Hematopoietic multipotent progenitor cell treated with erythropoietin and hydrocortisone succinate and interleukin-3 and kit ligand, for 15 days (in vitro differentiated cells): ENCODE measurements at regions not wholly inside any gene's neighbourhood (a gene's known extent, or its start where the extent isn't known, plus 50 kb on each side); places are given as distances from the start of the nearest gene placed in this dataset.

Experiments used
- DNase-seq: peaks from one replicate; pipeline ENCODE4 v3.0.0-alpha.2; 2015; ENCODE audit warnings: low spot score

DNA sequence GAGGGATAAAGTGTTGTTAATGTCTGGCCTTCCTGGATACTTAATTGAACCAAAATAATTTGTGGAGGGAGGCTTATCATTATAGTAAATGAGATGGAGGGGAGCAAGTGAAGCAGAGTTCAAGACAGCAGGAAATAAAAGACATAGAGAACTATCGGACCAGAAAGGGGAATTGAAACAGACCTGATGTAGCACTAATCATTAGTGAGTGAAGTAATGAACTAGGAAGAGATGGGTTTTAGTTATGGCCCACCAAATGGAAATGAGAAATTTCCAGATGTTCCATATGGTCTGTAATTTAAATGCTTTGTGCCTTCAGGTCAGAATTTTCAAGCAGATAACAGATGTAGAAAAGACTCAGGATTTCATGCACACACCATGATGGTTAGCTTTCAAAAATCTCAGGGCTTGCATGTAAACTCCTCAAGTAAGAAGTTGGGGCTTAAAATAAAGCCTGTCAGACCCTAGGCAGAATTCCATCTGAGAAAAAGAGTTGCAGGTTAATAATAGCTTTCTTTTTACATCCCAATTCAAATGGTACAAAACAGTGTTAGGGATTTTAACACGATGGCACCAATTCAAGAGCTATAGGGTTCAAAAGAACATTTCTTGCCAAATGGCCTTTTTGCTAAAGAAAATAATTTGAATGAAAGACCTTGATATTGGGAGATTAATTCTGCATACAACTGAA lies 355.8 kb downstream of the FSCB start:
- no peak for DNase-seq

- no peak for DNase-seq
Observed at GRCh38 chr14:44149597-44149996, 357.5 kb downstream of the FSCB start.

- DNase-seq, result no peak
Observed at GRCh38 chr14:44142006-44142405, 365.1 kb downstream of the FSCB start.

GRCh38 chr14:44135972-44136371 lies 371.1 kb downstream of the FSCB start:
- no peak for DNase-seq

DNA sequence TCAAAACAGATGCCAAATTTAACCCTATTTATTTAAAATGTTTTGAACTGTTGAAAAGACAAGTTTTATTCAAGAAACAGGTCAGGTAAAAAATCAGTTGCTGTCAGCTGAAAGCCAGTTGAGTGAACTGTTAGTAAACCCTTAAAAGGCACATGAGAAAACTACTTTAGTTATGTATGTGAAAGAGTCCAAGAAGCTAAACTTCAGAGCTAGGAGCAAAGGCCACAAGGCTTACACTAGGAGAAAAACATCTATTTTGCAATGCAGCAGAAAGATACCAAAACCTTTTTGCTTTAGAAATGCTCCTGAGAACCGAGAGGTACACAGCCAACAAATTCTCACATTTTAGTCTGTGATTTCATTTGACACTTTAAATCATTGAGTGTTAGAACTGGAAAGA lies 375.2 kb downstream of the FSCB start:
- no peak for DNase-seq

DNA sequence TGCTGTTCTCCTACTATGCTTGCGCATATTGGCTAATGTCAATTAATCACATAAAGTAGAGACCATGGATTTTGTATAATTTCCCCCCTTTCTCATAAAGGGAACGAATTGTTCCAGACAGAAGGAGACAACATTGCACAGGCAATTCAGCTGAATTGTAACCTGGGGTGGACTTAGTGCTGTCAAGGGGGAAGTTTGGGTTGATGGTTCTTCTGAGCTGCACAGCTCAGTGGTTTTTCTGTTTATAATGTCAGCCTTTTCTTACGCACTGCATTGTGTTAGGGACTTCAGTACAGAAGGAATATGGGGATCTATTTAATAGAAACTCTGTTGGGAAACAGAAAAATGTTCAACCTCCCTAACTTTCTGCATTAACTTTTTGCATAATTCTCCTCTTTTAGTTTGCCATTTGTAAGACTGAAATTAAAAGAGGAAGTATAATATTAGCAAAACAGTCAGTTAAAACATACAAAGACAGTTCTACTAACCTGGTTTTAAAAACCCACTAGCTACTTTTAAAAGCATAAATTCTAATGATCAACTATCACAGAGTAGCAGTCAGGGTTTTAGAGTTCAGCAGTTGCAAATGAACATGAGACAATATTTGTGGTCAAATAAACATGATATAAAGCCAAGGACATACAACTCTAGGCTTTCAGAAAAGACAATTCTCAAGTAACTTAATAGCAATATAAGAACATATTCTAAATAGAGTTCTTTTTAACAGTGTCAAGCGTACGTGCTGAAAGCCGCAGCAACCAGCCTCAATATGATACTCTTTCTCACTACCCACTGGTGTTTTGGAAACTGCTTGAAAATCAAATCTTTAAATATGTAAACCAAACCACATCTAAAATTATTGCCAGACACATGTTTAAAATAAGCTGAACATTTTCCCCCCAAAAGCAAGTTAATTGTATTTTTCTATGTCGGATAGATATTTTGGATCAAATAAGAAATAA lies 393.0 kb downstream of the FSCB start:
- DNase-seq, result no peak

DNA sequence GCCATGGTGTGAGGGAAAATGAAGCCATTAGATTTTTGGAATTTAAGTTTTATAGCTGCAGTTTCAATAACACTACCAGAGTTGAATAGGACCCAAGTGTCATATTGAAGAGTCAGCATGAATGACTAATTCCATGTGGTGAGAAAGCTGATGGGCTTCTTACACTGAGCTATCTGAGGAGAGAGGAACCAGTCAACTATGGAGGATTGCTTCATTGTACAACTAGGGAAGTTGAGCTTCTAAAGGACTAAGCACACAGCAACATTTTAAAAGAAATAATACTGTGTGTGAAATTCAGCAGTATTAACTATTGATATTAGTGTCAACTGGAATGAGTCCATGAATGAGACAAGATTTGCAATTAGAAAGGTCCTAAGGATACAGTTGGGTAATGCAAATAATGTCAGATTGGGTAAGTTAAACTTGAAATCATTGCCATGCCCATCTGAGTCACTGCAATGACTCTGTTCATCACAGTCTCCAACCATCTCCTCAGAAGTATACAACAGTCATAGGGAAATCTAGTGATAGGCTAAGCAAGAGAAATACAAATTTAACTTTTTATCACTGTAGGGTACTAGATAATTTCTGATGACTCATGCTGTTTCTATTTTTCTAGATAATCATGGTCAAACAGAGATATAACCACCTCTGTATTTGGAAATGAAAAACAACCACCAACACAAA lies 394.2 kb downstream of the FSCB start:
- DNase-seq, result no peak

DNA sequence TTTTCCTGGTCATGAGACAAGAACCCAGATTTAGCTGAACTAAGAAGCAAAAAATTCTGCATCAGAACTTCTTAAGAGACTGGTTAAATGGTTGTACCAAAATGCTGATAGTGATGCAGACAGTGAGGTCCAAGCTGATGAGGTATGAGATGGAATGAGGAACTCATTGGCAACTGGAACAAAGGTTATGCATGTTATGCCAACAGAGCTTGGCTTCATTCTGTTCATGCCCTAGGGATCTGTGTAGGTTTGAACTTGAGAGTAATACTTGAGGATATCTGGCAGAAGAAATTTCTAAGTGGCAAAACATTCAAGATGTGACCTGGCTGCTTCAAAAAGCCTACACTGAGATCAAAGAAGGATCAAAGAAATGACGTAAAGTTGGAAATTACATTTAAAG lies 398.0 kb downstream of the FSCB start:
- no peak for DNase-seq

DNA sequence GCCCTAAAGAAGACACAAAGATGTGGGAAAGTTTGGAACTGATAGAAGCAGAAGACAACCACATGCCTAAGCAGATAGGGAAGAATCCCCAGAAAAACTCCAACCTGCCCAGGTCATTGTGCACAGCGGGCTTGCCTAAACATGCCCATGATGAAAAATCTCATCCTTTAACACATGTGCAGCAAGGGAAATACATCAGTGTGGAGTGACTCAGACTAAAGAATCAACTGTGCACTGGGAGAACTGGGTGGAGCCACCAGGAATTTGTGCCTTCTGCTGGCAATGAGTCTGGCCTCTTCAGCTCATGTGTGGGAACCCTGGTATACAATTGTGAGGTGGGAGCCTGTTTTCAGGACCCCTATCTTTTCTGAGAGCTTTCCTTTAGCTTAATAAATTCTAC lies 398.5 kb downstream of the FSCB start:
- DNase-seq, result no peak

DNA sequence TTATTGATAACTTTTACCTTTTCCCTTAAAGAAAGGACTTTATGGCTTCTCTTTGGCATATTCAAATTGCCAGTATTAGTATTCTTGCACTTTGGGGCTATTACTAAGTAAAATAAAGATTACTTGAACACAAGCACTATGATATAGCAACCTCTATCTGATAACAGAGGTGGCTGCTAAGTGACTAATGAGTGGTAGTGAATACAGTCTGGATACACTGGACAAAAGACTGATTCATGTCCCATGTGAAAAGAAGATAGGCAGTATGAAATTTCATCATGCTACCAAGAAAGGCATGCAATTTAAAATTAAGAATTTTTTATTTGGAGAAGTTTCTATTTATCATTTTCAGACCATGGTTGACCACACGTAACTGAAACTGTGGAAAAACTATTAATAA lies 399.9 kb downstream of the FSCB start:
- no peak for DNase-seq

GRCh38 chr14:44099743-44100488 lies 407.2 kb downstream of the FSCB start:
- DNase-seq, result no peak

GRCh38 chr14:44081146-44081545 lies 425.9 kb downstream of the FSCB start:
- no peak for DNase-seq

- no peak for DNase-seq
Observed at GRCh38 chr14:44070046-44070445, 437.0 kb downstream of the FSCB start.

- DNase-seq, result no peak
Observed at GRCh38 chr14:44053422-44053821, 453.7 kb downstream of the FSCB start.

- DNase-seq, result no peak
Observed at GRCh38 chr14:44041700-44042099, 465.4 kb downstream of the FSCB start.

DNA sequence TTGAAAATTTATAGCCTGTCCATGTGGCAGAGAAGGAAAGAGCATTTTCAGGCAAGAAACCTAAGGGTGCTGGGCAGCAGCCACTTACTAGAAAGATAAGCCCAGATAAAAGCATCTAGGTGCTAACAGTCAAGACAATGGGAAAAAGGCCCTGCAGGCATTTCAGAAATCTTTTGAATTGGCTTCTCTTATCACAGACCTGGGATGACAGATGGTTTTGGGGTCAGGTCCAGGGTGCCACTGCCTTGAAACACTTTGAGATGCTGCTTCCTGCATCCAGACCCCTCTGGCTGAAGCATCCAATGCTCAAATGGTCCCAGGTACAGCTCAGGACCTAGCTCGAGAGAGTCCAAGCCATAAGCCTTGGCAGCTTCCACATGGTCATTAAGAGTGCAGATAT lies 466.5 kb downstream of the FSCB start:
- DNase-seq, result no peak

GRCh38 chr14:44036248-44036647 lies 470.8 kb downstream of the FSCB start:
- DNase-seq, result no peak

- DNase-seq, result no peak
Observed at GRCh38 chr14:44035707-44036106, 471.4 kb downstream of the FSCB start.

- DNase-seq, result no peak
Observed at GRCh38 chr14:44030831-44031383, 476.2 kb downstream of the FSCB start.

GRCh38 chr14:44029933-44030332 lies 477.1 kb downstream of the FSCB start:
- DNase-seq, result no peak

GRCh38 chr14:44027397-44027796 lies 479.7 kb downstream of the FSCB start:
- DNase-seq, result no peak

- no peak for DNase-seq
Observed at GRCh38 chr14:44010595-44010994, 496.5 kb downstream of the FSCB start.
